Neural cell (in vitro differentiated cells): ENCODE measurements at regions not wholly inside any gene's neighbourhood (a gene's known extent, or its start where the extent isn't known, plus 50 kb on each side); places are given as distances from the start of the nearest gene placed in this dataset.

ENCODE experiments used
- H2AFZ ChIP-seq: fragments of 200-600, 300-800 bp; sonication (generic), shearing (Covaris generic); 2 replicates; pipeline ENCODE4 v1.6.0; 2014; ENCODE audit warnings: low read depth, mild to moderate bottlenecking, antibody characterized with exemption, low read length, moderate library complexity
- H3F3A ChIP-seq: fragments of 200-600 bp; shearing (Covaris generic); 2 replicates; pipeline ENCODE4 v1.6.1; 2016; ENCODE audit warnings: mild to moderate bottlenecking, moderate library complexity, mixed read lengths, antibody characterized with exemption, low read length; ENCODE audit not compliant: insufficient read depth, poor library complexity, severe bottlenecking
- H3K27ac ChIP-seq: fragments of 200-600, 300-800 bp; sonication (generic), shearing (Covaris generic); 2 replicates; pipeline ENCODE4 v1.5.1; 2014; ENCODE audit warnings: mild to moderate bottlenecking, low read length, moderate library complexity
- H3K27me3 ChIP-seq: fragments of 300-800, 200-600 bp; sonication (generic), shearing (Covaris generic); 2 replicates; pipeline ENCODE4 v1.6.0; 2014; ENCODE audit warnings: mild to moderate bottlenecking, low read depth, low read length, moderate library complexity; ENCODE audit not compliant: insufficient read depth
- H3K36me3 ChIP-seq: fragments of 300-800, 200-600 bp; sonication (generic), shearing (Covaris generic); 2 replicates; pipeline ENCODE4 v1.5.1; 2014; ENCODE audit warnings: mild to moderate bottlenecking, antibody characterized with exemption, low read length, moderate library complexity; ENCODE audit not compliant: insufficient read depth
- H3K4me2 ChIP-seq: fragments of 300-800, 200-600 bp; sonication (generic), shearing (Covaris generic); 2 replicates; pipeline ENCODE4 v1.6.0; 2014; ENCODE audit warnings: mild to moderate bottlenecking, low read length
- H3K4me3 ChIP-seq: fragments of 300-800, 200-600 bp; sonication (generic), shearing (Covaris generic); 2 replicates; pipeline ENCODE4 v1.5.1; 2014; ENCODE audit warnings: mild to moderate bottlenecking, low read length, moderate library complexity
- H3K79me2 ChIP-seq: fragments of 200-600 bp; shearing (Covaris generic); replicated peaks from 2 replicates; pipeline ENCODE4 v1.6.0; 2014; ENCODE audit warnings: mild to moderate bottlenecking, low read length, moderate library complexity; ENCODE audit not compliant: insufficient read depth
- H3K9ac ChIP-seq: fragments of 300-800, 200-600 bp; sonication (generic), shearing (Covaris generic); 2 replicates; pipeline ENCODE4 v1.6.1; 2016; ENCODE audit warnings: mild to moderate bottlenecking, low read length, mixed read lengths
- H3K9me2 ChIP-seq: fragments of 200-600 bp; shearing (Covaris generic); 2 replicates; pipeline ENCODE4 v1.6.1; 2016; ENCODE audit warnings: mild to moderate bottlenecking, low read length, mixed read lengths; ENCODE audit not compliant: insufficient read depth
- H3K9me3 ChIP-seq: fragments of 200-600, 300-800 bp; sonication (generic), shearing (Covaris generic); 2 replicates; pipeline ENCODE4 v1.6.1; 2016; ENCODE audit warnings: mild to moderate bottlenecking, mixed run types, low read length, moderate library complexity, mixed read lengths
- H4K20me1 ChIP-seq: fragments of 200-600 bp; shearing (Covaris generic); 2 replicates; pipeline ENCODE4 v1.6.1; 2016; ENCODE audit warnings: mild to moderate bottlenecking, mixed run types; ENCODE audit not compliant: insufficient read depth
- EP300 ChIP-seq: fragments of 450-650 bp; conservative IDR thresholded peaks from 2 replicates; pipeline ENCODE4 v1.6.1; 2014; ENCODE audit warnings: antibody characterized with exemption, mild to moderate bottlenecking, moderate library complexity; ENCODE audit not compliant: poor library complexity, severe bottlenecking
- EZH2 ChIP-seq: fragments of 200-600, 300-800 bp; shearing (Covaris generic), sonication (generic); IDR thresholded peaks from 2 replicates; pipeline ENCODE4 v1.6.1; 2014; ENCODE audit warnings: antibody characterized with exemption, low read length, borderline replicate concordance, mild to moderate bottlenecking; ENCODE audit not compliant: insufficient read depth, poor library complexity, severe bottlenecking
- MXI1 ChIP-seq: fragments of 450-650 bp; conservative IDR thresholded peaks from 2 replicates; pipeline ENCODE4 v1.6.1; 2014; ENCODE audit warnings: antibody characterized with exemption, mild to moderate bottlenecking; ENCODE audit not compliant: poor library complexity, severe bottlenecking
- POLR2AphosphoS5 ChIP-seq: IDR thresholded peaks from 2 replicates; pipeline ENCODE4 v1.6.1; 2012
- RAD21 ChIP-seq: fragments of 450-650 bp; conservative IDR thresholded peaks from 2 replicates; pipeline ENCODE4 v1.6.1; 2014; ENCODE audit warnings: antibody characterized with exemption, mild to moderate bottlenecking, moderate library complexity
- SMC3 ChIP-seq: fragments of 450-650 bp; conservative IDR thresholded peaks from 2 replicates; pipeline ENCODE4 v1.6.1; 2014; ENCODE audit warnings: antibody characterized with exemption, mild to moderate bottlenecking, moderate library complexity; ENCODE audit not compliant: poor library complexity
- TAF1 ChIP-seq: IDR thresholded peaks from 2 replicates; pipeline ENCODE4 v1.6.1; 2012; ENCODE audit warnings: low read depth
- TF ChIP-seq, protein P1 (sequence below): IDR thresholded peaks from 2 replicates; pipeline ENCODE4 v1.6.1; 2012; ENCODE audit warnings: borderline replicate concordance
- TF ChIP-seq, protein P2 (sequence below): fragments of 450-650 bp; IDR thresholded peaks from 2 replicates; pipeline ENCODE4 v1.5.1; 2014; ENCODE audit warnings: antibody characterized with exemption, mild to moderate bottlenecking, moderate library complexity; ENCODE audit not compliant: poor library complexity, severe bottlenecking

DNA sequence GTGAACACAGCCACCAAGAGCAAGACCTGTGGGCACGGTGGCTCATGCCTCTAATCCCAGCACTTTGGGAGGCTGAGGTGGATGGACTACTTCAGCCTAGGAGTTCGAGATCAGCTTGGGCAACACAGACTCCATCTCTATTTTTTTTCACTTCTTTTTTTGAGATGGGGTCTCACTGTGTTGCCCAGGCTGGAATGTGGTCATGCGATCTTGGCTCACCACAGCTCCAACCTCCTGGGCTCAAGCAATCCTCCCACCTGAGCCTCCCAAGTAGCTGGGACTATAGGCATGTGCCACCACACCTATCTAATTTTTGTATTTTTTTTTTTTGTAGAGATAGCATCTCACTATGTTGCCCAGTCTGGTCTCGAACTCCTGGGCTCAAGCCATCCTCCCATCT, 54.4 kb upstream of the SPRED2 start:
- Histone ChIP-seq H3K27me3 (no peaks in the 10 kb centered on the region), H3F3A (no peaks in the 10 kb centered on the region), H3K9me3 (no peaks in the 10 kb centered on the region), H2AFZ (no peak overlapping the region), H3K9ac (no peak overlapping the region), H3K4me3 (no peak overlapping the region), H3K27ac (no peak overlapping the region), H3K9me2 (no peaks in the 10 kb centered on the region), H4K20me1 (no peaks in the 10 kb centered on the region), H3K79me2 (no peaks in the 10 kb centered on the region), H3K36me3 (no peaks in the 10 kb centered on the region), H3K4me2 (no peak overlapping the region)
- TF ChIP-seq MXI1 (no peak), POLR2AphosphoS5 (no peak), EZH2 (no peak), TAF1 (no peak), EP300 (no peak)
- TF ChIP-seq, protein P1, sequence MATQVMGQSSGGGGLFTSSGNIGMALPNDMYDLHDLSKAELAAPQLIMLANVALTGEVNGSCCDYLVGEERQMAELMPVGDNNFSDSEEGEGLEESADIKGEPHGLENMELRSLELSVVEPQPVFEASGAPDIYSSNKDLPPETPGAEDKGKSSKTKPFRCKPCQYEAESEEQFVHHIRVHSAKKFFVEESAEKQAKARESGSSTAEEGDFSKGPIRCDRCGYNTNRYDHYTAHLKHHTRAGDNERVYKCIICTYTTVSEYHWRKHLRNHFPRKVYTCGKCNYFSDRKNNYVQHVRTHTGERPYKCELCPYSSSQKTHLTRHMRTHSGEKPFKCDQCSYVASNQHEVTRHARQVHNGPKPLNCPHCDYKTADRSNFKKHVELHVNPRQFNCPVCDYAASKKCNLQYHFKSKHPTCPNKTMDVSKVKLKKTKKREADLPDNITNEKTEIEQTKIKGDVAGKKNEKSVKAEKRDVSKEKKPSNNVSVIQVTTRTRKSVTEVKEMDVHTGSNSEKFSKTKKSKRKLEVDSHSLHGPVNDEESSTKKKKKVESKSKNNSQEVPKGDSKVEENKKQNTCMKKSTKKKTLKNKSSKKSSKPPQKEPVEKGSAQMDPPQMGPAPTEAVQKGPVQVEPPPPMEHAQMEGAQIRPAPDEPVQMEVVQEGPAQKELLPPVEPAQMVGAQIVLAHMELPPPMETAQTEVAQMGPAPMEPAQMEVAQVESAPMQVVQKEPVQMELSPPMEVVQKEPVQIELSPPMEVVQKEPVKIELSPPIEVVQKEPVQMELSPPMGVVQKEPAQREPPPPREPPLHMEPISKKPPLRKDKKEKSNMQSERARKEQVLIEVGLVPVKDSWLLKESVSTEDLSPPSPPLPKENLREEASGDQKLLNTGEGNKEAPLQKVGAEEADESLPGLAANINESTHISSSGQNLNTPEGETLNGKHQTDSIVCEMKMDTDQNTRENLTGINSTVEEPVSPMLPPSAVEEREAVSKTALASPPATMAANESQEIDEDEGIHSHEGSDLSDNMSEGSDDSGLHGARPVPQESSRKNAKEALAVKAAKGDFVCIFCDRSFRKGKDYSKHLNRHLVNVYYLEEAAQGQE: no peak

DNA sequence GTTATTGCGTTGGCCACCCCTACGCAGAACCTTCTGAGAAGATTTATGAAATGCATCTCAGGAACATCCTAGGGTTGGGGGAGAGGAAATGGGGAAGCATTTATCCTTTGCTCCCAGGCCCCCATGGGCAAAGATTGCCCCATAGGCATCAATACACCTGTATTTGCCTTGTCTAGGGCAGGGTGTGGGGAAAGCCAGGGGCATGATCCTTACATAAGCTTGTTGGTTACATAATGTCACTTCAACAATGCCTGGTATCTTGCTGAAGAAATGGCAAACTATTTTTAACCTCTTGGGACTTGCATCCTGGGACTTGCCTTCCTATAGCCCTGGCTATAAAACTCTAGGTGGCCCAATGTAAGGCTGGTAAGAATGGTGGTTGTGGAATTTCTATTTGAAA, 53.9 kb upstream of the SPRED2 start:
- TF ChIP-seq SMC3 (no peak), RAD21 (no peak), EZH2 (no peak)
- TF ChIP-seq, protein P1: no peak
- no peaks in the 10 kb centered on the region for H3K9me3 ChIP-seq
- no peak overlapping the region for H3K4me2 ChIP-seq
- no peaks in the 10 kb centered on the region for H3F3A ChIP-seq
- H3K4me3 ChIP-seq: no peak overlapping the region
- no peaks in the 10 kb centered on the region for H3K9me2 ChIP-seq
- no peaks in the 10 kb centered on the region for H4K20me1 ChIP-seq
- H3K79me2 ChIP-seq: no peaks in the 10 kb centered on the region
- H2AFZ ChIP-seq: no peak overlapping the region
- no peaks in the 10 kb centered on the region for H3K27me3 ChIP-seq
- H3K27ac ChIP-seq: no peak overlapping the region
- H3K36me3 ChIP-seq: no peaks in the 10 kb centered on the region
- H3K9ac ChIP-seq: no peak overlapping the region

DNA sequence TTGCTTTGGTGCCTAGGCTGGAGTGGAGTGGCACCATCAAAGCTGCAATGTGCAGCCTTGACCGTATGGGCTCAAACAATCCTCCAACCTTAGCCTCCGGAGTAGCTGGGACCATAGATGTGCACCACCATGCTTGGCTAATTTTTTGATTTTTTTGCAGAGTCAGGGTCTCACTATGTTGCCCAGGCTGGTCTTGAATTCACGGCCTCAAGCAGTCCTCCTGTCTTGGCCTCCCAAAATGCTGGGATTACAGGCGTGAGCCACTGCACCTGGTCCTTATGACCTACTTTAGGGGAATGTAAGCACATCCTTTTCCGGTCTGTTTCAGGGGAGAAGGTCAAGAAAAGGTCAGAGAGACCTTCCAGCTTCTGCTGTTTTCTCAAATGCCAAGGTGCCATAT, 53.4 kb upstream of the SPRED2 start:
- TF ChIP-seq, protein P1: no peak
- no peak for TF ChIP-seq MXI1
- TF ChIP-seq EZH2: no peak
- TF ChIP-seq SMC3: no peak
- TF ChIP-seq POLR2AphosphoS5: no peak
- no peak for TF ChIP-seq RAD21
- no peak for TF ChIP-seq EP300
- TF ChIP-seq TAF1: no peak
- TF ChIP-seq, protein P2, sequence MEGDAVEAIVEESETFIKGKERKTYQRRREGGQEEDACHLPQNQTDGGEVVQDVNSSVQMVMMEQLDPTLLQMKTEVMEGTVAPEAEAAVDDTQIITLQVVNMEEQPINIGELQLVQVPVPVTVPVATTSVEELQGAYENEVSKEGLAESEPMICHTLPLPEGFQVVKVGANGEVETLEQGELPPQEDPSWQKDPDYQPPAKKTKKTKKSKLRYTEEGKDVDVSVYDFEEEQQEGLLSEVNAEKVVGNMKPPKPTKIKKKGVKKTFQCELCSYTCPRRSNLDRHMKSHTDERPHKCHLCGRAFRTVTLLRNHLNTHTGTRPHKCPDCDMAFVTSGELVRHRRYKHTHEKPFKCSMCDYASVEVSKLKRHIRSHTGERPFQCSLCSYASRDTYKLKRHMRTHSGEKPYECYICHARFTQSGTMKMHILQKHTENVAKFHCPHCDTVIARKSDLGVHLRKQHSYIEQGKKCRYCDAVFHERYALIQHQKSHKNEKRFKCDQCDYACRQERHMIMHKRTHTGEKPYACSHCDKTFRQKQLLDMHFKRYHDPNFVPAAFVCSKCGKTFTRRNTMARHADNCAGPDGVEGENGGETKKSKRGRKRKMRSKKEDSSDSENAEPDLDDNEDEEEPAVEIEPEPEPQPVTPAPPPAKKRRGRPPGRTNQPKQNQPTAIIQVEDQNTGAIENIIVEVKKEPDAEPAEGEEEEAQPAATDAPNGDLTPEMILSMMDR: no peak
- no peaks in the 10 kb centered on the region for H3K36me3 ChIP-seq
- no peaks in the 10 kb centered on the region for H3K27me3 ChIP-seq
- H3K79me2 ChIP-seq: no peaks in the 10 kb centered on the region
- no peaks in the 10 kb centered on the region for H3K9me3 ChIP-seq
- no peak overlapping the region for H3K4me2 ChIP-seq
- H3K9ac ChIP-seq: no peak overlapping the region
- no peak overlapping the region for H3K4me3 ChIP-seq
- no peaks in the 10 kb centered on the region for H4K20me1 ChIP-seq
- no peak overlapping the region for H3K27ac ChIP-seq
- no peaks in the 10 kb centered on the region for H3K9me2 ChIP-seq
- no peaks in the 10 kb centered on the region for H3F3A ChIP-seq
- H2AFZ ChIP-seq: no peak overlapping the region
